GM18909 (cell line): ENCODE measurements at regions not wholly inside any gene's neighbourhood (a gene's known extent, or its start where the extent isn't known, plus 50 kb on each side); places are given as distances from the start of the nearest gene placed in this dataset.
"Not testable (repeated sequence)": the region's sequence is repeated elsewhere in the genome, so short reads cannot be mapped to it uniquely, and the experiment has no call there.

Experiments used
- ATAC-seq: cut with Tn5 transposase; IDR thresholded peaks from one replicate; pipeline ENCODE4 v1.9.1; 2021; ENCODE audit warnings: mild to moderate bottlenecking; ENCODE audit not compliant: unreplicated experiment, poor library complexity

- no peak for ATAC-seq
Measured at GRCh38 chr5:1998348-1998669, 115.6 kb upstream of the IRX4 start.

DNA sequence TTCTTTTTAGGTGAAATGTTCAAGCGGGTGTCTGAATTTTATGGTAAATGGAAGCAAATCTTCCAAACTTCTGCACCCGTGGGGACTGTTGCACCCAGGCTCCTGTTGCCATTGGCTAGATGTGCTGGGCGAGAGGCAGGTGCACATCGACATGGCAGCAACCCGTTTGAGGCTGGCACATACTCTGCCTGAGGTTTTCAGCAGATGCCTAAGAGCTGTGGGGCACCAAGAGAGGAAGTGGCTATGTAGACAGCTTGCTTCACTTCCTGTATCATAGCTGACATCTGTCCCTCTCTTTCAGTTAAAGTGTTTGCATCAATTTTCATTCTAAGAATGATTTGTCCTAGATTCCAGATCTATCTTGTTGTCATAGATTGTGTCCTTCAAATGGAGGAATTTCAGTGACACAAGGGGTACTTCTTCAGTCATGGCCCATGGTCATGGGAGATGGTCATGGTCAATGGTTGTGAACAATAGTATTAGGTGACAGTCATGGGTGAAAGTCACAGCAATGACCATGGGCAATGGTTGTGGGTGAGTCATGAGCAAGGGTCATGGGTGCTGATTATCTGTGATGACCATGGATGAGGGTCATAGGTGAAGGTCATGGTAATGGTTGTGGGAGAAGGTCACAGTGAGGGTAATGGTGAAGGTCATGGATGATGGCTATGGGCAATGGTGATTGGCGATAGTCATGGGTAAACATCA is 115.1 kb upstream of the IRX4 start:
- no peak for ATAC-seq

- ATAC-seq: no peak
Measured at GRCh38 chr5:1995491-1995890, 112.8 kb upstream of the IRX4 start.

- no peak for ATAC-seq
Measured at GRCh38 chr5:1987471-1987870, 104.7 kb upstream of the IRX4 start.

GRCh38 chr5:1985781-1986180 is 103.1 kb upstream of the IRX4 start:
- no peak for ATAC-seq

DNA sequence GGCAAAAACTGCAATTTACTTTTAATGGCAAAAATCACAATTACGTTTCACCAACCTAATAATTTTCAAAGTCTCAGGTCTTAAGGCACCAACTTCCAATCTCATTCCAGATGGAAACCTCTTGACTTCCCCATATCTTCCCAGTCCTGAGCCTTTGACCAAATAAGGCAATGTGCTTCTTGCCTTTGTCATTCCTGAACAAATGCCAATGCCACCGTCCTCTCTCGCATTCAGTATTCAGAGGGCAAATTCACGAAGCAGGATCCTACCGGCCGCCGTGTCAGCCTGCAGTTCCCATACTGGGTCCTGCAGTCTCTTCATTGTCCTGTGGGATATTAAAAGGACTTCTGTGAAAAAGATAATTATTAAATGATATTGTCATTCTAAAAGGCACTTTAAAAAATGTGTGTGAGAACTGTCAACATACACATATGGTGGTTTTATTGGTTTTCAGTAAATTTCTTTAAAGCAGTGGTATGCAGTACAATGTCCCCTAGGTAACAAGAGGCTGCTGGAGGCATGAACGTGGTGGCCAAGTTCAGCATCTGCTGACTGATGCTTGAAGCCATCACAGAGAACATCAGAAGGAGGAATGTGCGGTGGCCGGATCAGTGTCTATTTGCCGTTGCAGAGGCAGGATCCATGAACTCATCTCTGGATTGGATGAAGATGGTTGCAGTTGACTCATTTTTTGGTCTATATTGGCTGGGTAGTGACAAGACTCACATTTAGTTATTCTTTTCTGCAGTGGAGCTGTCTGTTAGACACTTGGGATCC is 101.4 kb upstream of the IRX4 start:
- no peak for ATAC-seq

- no peak for ATAC-seq
Measured at GRCh38 chr5:1983401-1983800, 100.7 kb upstream of the IRX4 start.

- ATAC-seq: not testable (repeated sequence)
Measured at GRCh38 chr5:1982561-1982960, 99.8 kb upstream of the IRX4 start.

- no peak for ATAC-seq
Measured at GRCh38 chr5:1975898-1976765, 93.4 kb upstream of the IRX4 start.

DNA sequence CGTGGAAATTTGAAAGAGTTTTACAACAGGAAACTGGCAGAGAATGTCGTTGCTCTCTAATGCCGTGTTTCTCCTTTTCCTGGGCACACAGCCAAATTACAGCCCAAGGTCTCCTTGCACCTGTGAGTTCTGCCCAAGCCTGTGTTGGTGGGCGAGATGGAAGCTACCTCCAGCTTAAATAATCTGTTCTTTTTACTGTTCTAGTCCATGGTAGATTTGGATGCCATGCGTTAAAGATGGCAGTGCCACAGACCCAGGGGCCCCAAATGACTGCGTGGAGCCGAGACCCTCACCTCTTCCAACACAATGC is 92.6 kb upstream of the IRX4 start:
- ATAC-seq: no peak

GRCh38 chr5:1974501-1975405 is 92.0 kb upstream of the IRX4 start:
- no peak for ATAC-seq

DNA sequence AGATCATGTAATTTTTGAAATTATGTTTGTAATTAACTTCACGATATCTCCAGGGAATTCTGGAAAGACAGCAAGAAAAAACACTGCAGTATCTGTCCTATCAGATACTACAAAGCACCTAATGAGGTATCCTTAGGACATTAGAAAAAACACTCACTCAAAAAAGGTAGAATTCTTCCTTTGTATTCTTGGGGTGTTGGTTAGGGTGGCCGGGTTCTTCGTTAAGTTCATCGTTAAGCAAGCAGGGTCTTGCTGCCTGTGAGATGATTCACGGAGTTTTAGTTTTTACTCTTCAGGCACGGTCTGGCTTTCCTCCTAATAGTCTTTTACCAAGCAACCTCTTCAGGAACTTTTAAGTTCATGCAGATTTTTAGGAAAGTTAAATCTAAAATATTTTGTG is 91.4 kb upstream of the IRX4 start:
- no peak for ATAC-seq

GRCh38 chr5:1973391-1974013 is 90.8 kb upstream of the IRX4 start:
- ATAC-seq: no peak

DNA sequence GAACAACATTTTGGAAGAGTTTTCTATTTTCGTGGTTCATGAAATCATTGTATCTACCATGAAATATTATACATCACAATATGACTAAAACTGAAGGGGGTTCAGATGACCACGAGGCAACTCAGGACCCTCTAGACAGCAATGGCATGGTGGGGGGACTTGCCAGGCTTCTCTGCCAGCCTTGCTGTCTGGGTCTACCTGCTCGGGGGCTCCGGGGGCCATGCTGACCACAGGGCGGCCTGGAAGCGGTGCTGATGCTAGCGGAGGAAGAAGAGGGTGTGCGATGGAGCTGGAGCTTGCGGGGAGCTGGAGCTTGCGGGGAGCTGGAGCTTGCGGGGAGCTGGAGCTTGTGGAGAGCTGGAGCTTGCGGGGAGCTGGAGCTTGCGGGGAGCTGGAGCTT is 89.2 kb upstream of the IRX4 start:
- ATAC-seq: no peak

- no peak for ATAC-seq
Measured at GRCh38 chr5:1967736-1968135, 85.0 kb upstream of the IRX4 start.

DNA sequence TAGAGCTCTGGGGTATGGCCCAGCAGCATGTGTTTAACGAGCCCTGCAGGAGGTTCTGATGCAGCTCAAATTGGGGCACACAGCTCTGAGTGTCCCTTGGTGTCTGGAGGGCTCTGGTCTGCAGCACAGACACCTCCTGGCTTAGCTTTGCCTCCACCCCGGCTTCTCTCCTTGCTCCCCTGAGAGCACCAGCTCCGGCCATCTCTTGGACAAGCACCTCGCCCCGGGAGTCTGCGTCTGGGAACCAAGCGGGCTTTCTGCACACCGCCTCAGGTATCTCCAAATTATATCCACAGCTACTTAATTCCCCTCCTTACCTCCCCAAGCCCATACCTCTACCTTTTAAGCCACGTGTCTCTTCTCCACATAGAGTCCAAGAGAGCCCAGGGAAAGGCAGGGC is 83.7 kb upstream of the IRX4 start:
- ATAC-seq: no peak

GRCh38 chr5:1965925-1966324 is 83.2 kb upstream of the IRX4 start:
- no peak for ATAC-seq

DNA sequence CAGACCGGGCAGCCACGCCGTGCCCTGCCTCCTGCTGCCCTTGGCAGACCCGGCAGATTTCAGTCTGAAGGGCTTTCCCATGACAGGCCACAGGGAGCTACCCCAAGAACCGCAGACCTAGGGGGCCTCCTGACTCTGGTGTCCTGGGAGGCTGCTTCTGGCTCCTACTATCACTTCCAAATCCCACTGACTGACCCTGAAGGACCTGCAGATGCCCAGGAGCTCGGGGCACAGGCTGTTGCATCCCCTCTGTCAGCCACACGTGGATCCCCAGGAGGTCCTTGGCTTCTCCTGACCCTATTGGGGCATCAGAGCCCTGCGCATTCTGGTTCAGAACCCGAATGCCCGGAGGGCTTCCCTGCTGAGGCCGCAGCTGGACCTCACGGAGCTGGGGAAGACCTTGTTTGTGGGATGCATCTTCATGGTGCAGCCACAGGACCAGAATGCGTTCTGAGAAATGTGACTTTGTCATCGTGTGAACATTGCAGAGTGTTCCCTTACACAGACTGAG is 81.3 kb upstream of the IRX4 start:
- ATAC-seq: no peak

GRCh38 chr5:1963358-1963757 is 80.6 kb upstream of the IRX4 start:
- no peak for ATAC-seq
